ENCODE measurements at regions not wholly inside any gene's neighbourhood (a gene's known extent, or its start where the extent isn't known, plus 50 kb on each side); places are given as distances from the start of the nearest gene placed in this dataset.

DNA sequence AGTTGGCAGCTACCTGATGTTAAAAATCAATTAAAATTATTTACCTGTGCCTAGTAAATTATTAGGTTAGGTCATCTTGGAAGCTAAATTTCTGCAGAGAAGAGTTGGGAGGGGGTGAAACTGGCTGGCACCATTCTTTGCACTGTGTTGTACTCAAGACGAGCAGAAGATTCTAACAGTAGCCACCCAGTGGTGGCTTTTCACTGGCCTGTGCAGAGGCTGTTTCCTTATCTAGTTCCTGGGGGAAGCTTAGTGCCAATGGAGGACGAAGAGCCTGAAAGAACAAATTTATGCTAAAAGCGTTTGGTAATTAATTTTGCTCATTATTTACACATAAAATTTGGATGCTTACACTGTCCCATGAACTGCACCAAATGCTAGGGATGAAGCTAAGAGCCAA lies 595.3 kb downstream of the XPNPEP1 start:
- no peak for TF ChIP-seq EP300 (IDR thresholded peaks at IDR 0.05)
- TF ChIP-seq POLR2A (IDR thresholded peaks at IDR 0.05), result no peak
- TF ChIP-seq CTCF (IDR thresholded peaks at IDR 0.05), result no peak

Data from ovary (tissue), 3 donors.